Activated CD4-positive, alpha-beta T cell treated with anti-CD3 and anti-CD28 coated beads for 36 hours (primary cell): ENCODE measurements at regions not wholly inside any gene's neighbourhood (a gene's known extent, or its start where the extent isn't known, plus 50 kb on each side); places are given as distances from the start of the nearest gene placed in this dataset.
A peak's percentile ranks its signal among the peaks of the same experiment; 100 is the strongest.

Source experiments
- ATAC-seq: fragments of 200-7000 bp; cut with Tn5 transposase; one replicate; pipeline ENCODE4 v1.10.0; 2021; ENCODE audit warnings: mild to moderate bottlenecking, moderate library complexity
- CTCF ChIA-PET: fragments of 350-600 bp; sonication (Branson Sonifier 250); formaldehyde crosslinking; loops from one replicate; lab custom pipeline; 2021; ENCODE audit warnings: antibody characterized with exemption; lab: Charles Lee
- POLR2A ChIA-PET: fragments of 350-600 bp; sonication (Branson Sonifier 250); formaldehyde crosslinking; loops from one replicate; lab custom pipeline; 2021; ENCODE audit warnings: antibody characterized with exemption, inconsistent platforms; lab: Charles Lee
- DNase-seq: peaks from one replicate; pipeline ENCODE4 v3.0.0-alpha.2; 2020
- H3K27ac Mint-ChIP-seq: one replicate; pipeline ENCODE4 v1.8.0; 2021; ENCODE audit warnings: mixed read lengths
- H3K27me3 Mint-ChIP-seq: one replicate; pipeline ENCODE4 v1.8.0; 2021; ENCODE audit warnings: mixed read lengths
- H3K36me3 Mint-ChIP-seq: one replicate; pipeline ENCODE4 v1.8.0; 2021; ENCODE audit warnings: low read depth, mixed read lengths
- H3K4me1 Mint-ChIP-seq: one replicate; pipeline ENCODE4 v1.8.0; 2021; ENCODE audit warnings: mixed read lengths
- H3K4me3 Mint-ChIP-seq: one replicate; pipeline ENCODE4 v1.8.0; 2021; ENCODE audit warnings: mild to moderate bottlenecking, moderate library complexity, mixed read lengths
- H3K9me3 Mint-ChIP-seq: one replicate; pipeline ENCODE4 v1.8.0; 2021; ENCODE audit warnings: low read depth, mixed read lengths
- intact Hi-C, 2 experiments: fragments of 100-400 bp; cut with DNase I in 1 of 2; cut with micrococcal nuclease in 1 of 2; formaldehyde crosslinking; loops; one replicate each; pipeline versions ENCODE4 v1.14.2 to v1.15.1; 2022 to 2024; cut with DNase I, micrococcal nuclease

GRCh38 chr10:4730998-4731397 lies 95.0 kb upstream of the AKR1E2 start:
- no peaks in the 10 kb centered on the region for H3K9me3 Mint-ChIP-seq
- H3K4me1 Mint-ChIP-seq, result peaks cover 7% of the 10 kb centered on the region
- H3K27me3 Mint-ChIP-seq, result peaks cover 12% of the 10 kb centered on the region
- H3K27ac Mint-ChIP-seq, result no peak overlapping the region
- no peak for ATAC-seq
- ChIA-PET CTCF (interaction anchor here (1.1 to 1.2 kb wide), 2 partner anchors 10 to 84 kb away, joined by 3 read pairs; no protein-coding TSS in a partner anchor), POLR2A (no interaction called here)
- no peak for DNase-seq
- H3K36me3 Mint-ChIP-seq, result no peaks in the 10 kb centered on the region
- intact Hi-C loops, result no loop called here
- H3K4me3 Mint-ChIP-seq, result no peak overlapping the region

DNA sequence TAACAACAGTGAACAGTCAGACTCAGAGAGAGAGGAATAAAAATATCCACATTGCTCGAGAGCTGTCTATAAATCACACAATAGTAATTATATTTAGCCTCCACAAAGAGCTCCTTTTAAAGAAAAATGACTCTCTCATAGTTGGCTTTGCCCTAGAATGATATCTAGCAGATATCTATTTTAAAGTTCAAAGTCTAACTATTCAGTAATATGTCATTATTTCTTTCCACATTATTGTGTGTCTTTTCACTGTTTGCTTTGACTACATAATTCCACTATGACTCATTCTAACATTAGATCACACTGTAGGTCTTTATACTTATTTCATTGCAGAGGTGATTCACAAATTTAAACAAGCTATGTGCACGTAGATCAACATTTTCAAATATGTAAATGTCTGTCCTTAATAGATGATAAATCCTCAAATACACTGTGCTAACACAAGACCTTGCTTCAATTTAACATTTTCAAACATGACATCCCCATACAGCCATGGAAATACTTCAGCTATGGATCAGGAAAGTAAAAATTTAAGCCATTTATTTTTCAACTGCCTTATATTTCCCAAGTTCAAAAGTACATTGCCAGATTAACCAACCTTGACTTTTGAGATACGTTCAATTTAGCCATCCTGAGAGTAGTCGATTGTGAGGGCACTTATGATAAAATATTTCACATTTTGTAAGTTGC lies 99.9 kb upstream of the AKR1E2 start:
- H3K9me3 Mint-ChIP-seq, result no peaks in the 10 kb centered on the region

GRCh38 chr10:4723860-4724259 lies 102.1 kb upstream of the AKR1E2 start:
- Mint-ChIP-seq H3K4me1 (peaks cover 10% of the 10 kb centered on the region), H3K9me3 (no peaks in the 10 kb centered on the region), H3K4me3 (no peak overlapping the region), H3K27me3 (peaks cover 12% of the 10 kb centered on the region), H3K27ac (no peak overlapping the region), H3K36me3 (no peaks in the 10 kb centered on the region)
- intact Hi-C loops, result no loop called here
- DNase-seq (no peak), ATAC-seq (no peak)
- ChIA-PET POLR2A (no interaction called here), CTCF (interaction anchor here (1.1 to 1.5 kb wide), 2 partner anchors 9 to 20 kb away, joined by 3 to 4 read pairs; no protein-coding TSS in a partner anchor)

More for the DNA sequence above, 99.9 kb upstream of the AKR1E2 start:
- DNase-seq, result no peak
- peaks cover 10% of the 10 kb centered on the region for H3K4me1 Mint-ChIP-seq
- peak; percentile 80 for ATAC-seq
- no peak overlapping the region for H3K4me3 Mint-ChIP-seq
- peaks cover 9% of the 10 kb centered on the region for H3K27me3 Mint-ChIP-seq
- no peak overlapping the region for H3K27ac Mint-ChIP-seq
- no peaks in the 10 kb centered on the region for H3K36me3 Mint-ChIP-seq
- intact Hi-C loops, result loop anchor here in 1 of 2 experiments (1.0 kb wide), 1 partner anchor 40 kb away; no protein-coding TSS in a partner anchor
- ChIA-PET POLR2A (interaction anchor here (0.6 kb wide), 1 partner anchor 47 kb away, joined by 4 read pairs; no protein-coding TSS in a partner anchor), CTCF (interaction anchor here (0.8 kb wide), 1 partner anchor 11 kb away, joined by 3 read pairs; no protein-coding TSS in a partner anchor)

- POLR2A ChIA-PET, result interaction anchor here (0.7 kb wide), 1 partner anchor 874 kb away, joined by 3 read pairs; no protein-coding TSS in a partner anchor
- Mint-ChIP-seq H3K4me1 (peaks cover 6% of the 10 kb centered on the region), H3K27me3 (peaks cover 9% of the 10 kb centered on the region), H3K9me3 (no peaks in the 10 kb centered on the region), H3K36me3 (no peaks in the 10 kb centered on the region), H3K4me3 (no peak overlapping the region), H3K27ac (no peak overlapping the region)
- CTCF ChIA-PET, result interaction anchor here (1.5 kb wide), 1 partner anchor 18 kb away, joined by 3 read pairs; no protein-coding TSS in a partner anchor
- DNase-seq (no peak), ATAC-seq (no peak)
- intact Hi-C loops, result no loop called here
These were observed 103.8 kb upstream of the AKR1E2 start for GRCh38 chr10:4721999-4722753.

DNA sequence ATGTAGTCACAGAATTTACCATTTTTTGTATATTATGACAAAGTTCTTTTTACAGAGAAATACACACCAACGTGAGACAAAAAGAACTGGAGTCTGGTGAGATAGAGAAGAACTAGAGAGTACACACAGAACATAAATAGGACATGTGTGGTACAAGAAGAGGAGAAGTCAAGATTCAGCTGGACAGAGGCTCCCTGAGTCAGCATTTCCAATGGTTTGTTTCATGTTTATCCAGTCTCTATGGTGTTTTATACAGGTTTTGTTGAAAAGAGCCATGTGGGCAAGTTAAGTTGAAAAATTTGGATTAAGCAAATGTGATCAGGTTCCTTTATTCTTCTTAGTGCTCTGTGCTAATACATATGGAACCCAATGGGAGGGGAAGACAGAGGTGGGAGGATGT lies 105.5 kb upstream of the AKR1E2 start:
- Mint-ChIP-seq H3K27me3 (peaks cover 6% of the 10 kb centered on the region), H3K4me1 (no peaks in the 10 kb centered on the region), H3K27ac (no peak overlapping the region), H3K4me3 (no peak overlapping the region), H3K36me3 (no peaks in the 10 kb centered on the region), H3K9me3 (no peaks in the 10 kb centered on the region)
- no peak for DNase-seq
- intact Hi-C loops, result no loop called here
- ChIA-PET CTCF (no interaction called here), POLR2A (no interaction called here)
- ATAC-seq, result no peak

- Mint-ChIP-seq H3K4me3 (no peak overlapping the region), H3K36me3 (no peaks in the 10 kb centered on the region), H3K4me1 (no peaks in the 10 kb centered on the region), H3K27me3 (peaks cover 9% of the 10 kb centered on the region), H3K27ac (no peak overlapping the region), H3K9me3 (no peaks in the 10 kb centered on the region)
- no peak for ATAC-seq
- intact Hi-C loops, result no loop called here
- CTCF ChIA-PET, result no interaction called here
- DNase-seq, result no peak
- POLR2A ChIA-PET, result no interaction called here
These were observed 106.3 kb upstream of the AKR1E2 start for GRCh38 chr10:4719671-4720070.

DNA sequence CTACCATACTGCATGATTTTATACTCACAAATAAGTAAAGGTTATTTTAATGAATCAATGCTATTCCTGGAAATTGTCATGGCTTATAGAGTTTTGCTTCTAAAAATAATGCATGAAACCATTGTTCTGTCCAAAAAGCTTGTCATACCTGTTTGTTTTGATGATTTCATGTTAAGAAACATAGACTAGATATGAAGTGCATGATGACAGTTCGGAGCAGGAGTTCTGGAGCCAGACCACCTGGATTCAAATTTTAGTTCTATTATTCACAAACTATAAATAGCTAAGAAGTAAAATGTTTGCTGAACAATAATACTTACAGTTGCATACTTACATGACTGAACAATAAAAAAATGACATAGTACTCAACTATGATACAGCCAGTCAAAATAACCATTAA lies 107.0 kb upstream of the AKR1E2 start:
- CTCF ChIA-PET, result interaction anchor here (0.8 kb wide), 1 partner anchor 62 kb away, joined by 3 read pairs; no protein-coding TSS in a partner anchor
- Mint-ChIP-seq H3K36me3 (no peaks in the 10 kb centered on the region), H3K27me3 (peaks cover 11% of the 10 kb centered on the region), H3K9me3 (no peaks in the 10 kb centered on the region), H3K4me1 (no peaks in the 10 kb centered on the region), H3K27ac (no peak overlapping the region), H3K4me3 (no peak overlapping the region)
- intact Hi-C loops, result no loop called here
- POLR2A ChIA-PET, result no interaction called here
- DNase-seq (no peak), ATAC-seq (no peak)

DNA sequence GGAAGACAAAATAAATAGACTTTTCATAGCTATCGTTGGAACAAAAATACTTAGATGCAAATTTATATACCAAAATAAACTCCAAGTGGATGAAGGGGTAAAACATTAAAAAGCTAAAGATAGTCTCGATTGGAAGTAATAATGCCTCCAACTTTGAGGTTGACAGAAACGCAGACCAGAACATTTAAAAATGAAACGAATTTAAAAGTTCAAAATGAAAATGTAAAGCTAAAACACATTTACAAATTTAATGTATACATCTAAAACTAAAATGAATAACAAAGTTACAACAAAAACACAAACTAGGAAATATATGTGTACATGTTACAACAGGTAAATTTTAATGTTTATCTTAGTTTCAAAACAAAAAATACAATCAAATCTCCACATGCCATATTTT lies 107.5 kb upstream of the AKR1E2 start:
- Mint-ChIP-seq H3K36me3 (no peaks in the 10 kb centered on the region), H3K27ac (no peak overlapping the region)
- CTCF ChIA-PET, result interaction anchor here (0.8 kb wide), 1 partner anchor 62 kb away, joined by 3 read pairs; no protein-coding TSS in a partner anchor

GRCh38 chr10:4717670-4718069 lies 108.3 kb upstream of the AKR1E2 start:
- no peak for ATAC-seq
- intact Hi-C loops, result no loop called here
- Mint-ChIP-seq H3K36me3 (no peaks in the 10 kb centered on the region), H3K27ac (no peak overlapping the region), H3K9me3 (no peaks in the 10 kb centered on the region), H3K27me3 (peaks cover 11% of the 10 kb centered on the region), H3K4me1 (no peaks in the 10 kb centered on the region), H3K4me3 (no peak overlapping the region)
- ChIA-PET POLR2A (no interaction called here), CTCF (no interaction called here)
- no peak for DNase-seq

More for the DNA sequence above, 107.5 kb upstream of the AKR1E2 start:
- ATAC-seq (no peak), DNase-seq (no peak)
- H3K9me3 Mint-ChIP-seq, result no peaks in the 10 kb centered on the region
- H3K4me3 Mint-ChIP-seq, result no peak overlapping the region
- no peaks in the 10 kb centered on the region for H3K4me1 Mint-ChIP-seq
- POLR2A ChIA-PET, result no interaction called here
- peaks cover 11% of the 10 kb centered on the region for H3K27me3 Mint-ChIP-seq
- intact Hi-C loops, result no loop called here

GRCh38 chr10:4710858-4711257 lies 115.1 kb upstream of the AKR1E2 start:
- ChIA-PET CTCF (no interaction called here), POLR2A (no interaction called here)
- DNase-seq (no peak), ATAC-seq (no peak)
- Mint-ChIP-seq H3K4me1 (no peaks in the 10 kb centered on the region), H3K36me3 (no peaks in the 10 kb centered on the region), H3K27ac (no peak overlapping the region), H3K27me3 (peaks cover 22% of the 10 kb centered on the region), H3K4me3 (no peak overlapping the region), H3K9me3 (no peaks in the 10 kb centered on the region)
- intact Hi-C loops, result no loop called here

DNA sequence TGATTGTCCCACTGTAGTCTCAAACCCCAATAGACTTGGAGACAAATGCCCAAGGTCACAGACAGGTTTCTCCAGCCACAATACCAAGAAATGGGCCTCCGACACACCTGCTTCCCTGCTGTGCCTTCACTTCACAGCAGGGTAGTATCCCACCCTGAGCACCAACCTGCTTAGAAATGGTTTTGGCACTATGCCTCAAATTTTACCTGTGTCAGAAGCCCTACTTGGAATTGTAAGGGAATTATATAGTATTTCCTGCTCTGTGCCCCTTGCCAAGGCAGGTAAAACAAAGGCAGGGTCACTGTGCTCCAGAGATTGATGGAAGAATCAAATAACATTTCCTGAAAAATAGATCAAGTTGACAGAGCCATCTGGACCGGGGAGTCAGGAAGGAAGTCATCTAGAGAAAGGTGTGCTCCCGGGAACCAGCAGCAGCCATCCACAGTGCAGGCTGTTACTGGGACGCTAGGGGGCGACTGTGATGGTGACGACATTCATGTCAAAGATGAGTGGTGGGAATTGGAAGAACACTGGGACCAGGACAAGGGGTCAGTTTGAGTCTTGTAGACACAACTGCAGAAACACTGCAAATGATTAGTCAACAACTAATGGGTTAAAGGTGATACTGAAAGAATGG lies 117.8 kb upstream of the AKR1E2 start:
- POLR2A ChIA-PET, result no interaction called here
- Mint-ChIP-seq H3K9me3 (no peaks in the 10 kb centered on the region), H3K4me3 (no peak overlapping the region), H3K4me1 (peaks cover 2% of the 10 kb centered on the region), H3K27ac (no peak overlapping the region), H3K27me3 (peaks cover 21% of the 10 kb centered on the region), H3K36me3 (no peaks in the 10 kb centered on the region)
- CTCF ChIA-PET, result interaction anchor here (0.6 to 1.1 kb wide), 2 partner anchors 9 to 95 kb away, joined by 3 read pairs; no protein-coding TSS in a partner anchor
- intact Hi-C loops, result no loop called here
- ATAC-seq (no peak), DNase-seq (peak; percentile 55)
